Neural cell (in vitro differentiated cells): ENCODE measurements at regions not wholly inside any gene's neighbourhood (a gene's known extent, or its start where the extent isn't known, plus 50 kb on each side); places are given as distances from the start of the nearest gene placed in this dataset.

Experiments
- H2AFZ ChIP-seq: fragments of 200-600, 300-800 bp; sonication (generic), shearing (Covaris generic); 2 replicates; pipeline ENCODE4 v1.6.0; 2014; ENCODE audit warnings: low read depth, mild to moderate bottlenecking, antibody characterized with exemption, low read length, moderate library complexity
- H3F3A ChIP-seq: fragments of 200-600 bp; shearing (Covaris generic); 2 replicates; pipeline ENCODE4 v1.6.1; 2016; ENCODE audit warnings: mild to moderate bottlenecking, moderate library complexity, mixed read lengths, antibody characterized with exemption, low read length; ENCODE audit not compliant: insufficient read depth, poor library complexity, severe bottlenecking
- H3K27ac ChIP-seq: fragments of 200-600, 300-800 bp; sonication (generic), shearing (Covaris generic); 2 replicates; pipeline ENCODE4 v1.5.1; 2014; ENCODE audit warnings: mild to moderate bottlenecking, low read length, moderate library complexity
- H3K27me3 ChIP-seq: fragments of 300-800, 200-600 bp; sonication (generic), shearing (Covaris generic); 2 replicates; pipeline ENCODE4 v1.6.0; 2014; ENCODE audit warnings: mild to moderate bottlenecking, low read depth, low read length, moderate library complexity; ENCODE audit not compliant: insufficient read depth
- H3K36me3 ChIP-seq: fragments of 300-800, 200-600 bp; sonication (generic), shearing (Covaris generic); 2 replicates; pipeline ENCODE4 v1.5.1; 2014; ENCODE audit warnings: mild to moderate bottlenecking, antibody characterized with exemption, low read length, moderate library complexity; ENCODE audit not compliant: insufficient read depth
- H3K4me2 ChIP-seq: fragments of 300-800, 200-600 bp; sonication (generic), shearing (Covaris generic); 2 replicates; pipeline ENCODE4 v1.6.0; 2014; ENCODE audit warnings: mild to moderate bottlenecking, low read length
- H3K4me3 ChIP-seq: fragments of 300-800, 200-600 bp; sonication (generic), shearing (Covaris generic); 2 replicates; pipeline ENCODE4 v1.5.1; 2014; ENCODE audit warnings: mild to moderate bottlenecking, low read length, moderate library complexity
- H3K79me2 ChIP-seq: fragments of 200-600 bp; shearing (Covaris generic); replicated peaks from 2 replicates; pipeline ENCODE4 v1.6.0; 2014; ENCODE audit warnings: mild to moderate bottlenecking, low read length, moderate library complexity; ENCODE audit not compliant: insufficient read depth
- H3K9ac ChIP-seq: fragments of 300-800, 200-600 bp; sonication (generic), shearing (Covaris generic); 2 replicates; pipeline ENCODE4 v1.6.1; 2016; ENCODE audit warnings: mild to moderate bottlenecking, low read length, mixed read lengths
- H3K9me2 ChIP-seq: fragments of 200-600 bp; shearing (Covaris generic); 2 replicates; pipeline ENCODE4 v1.6.1; 2016; ENCODE audit warnings: mild to moderate bottlenecking, low read length, mixed read lengths; ENCODE audit not compliant: insufficient read depth
- H3K9me3 ChIP-seq: fragments of 200-600, 300-800 bp; sonication (generic), shearing (Covaris generic); 2 replicates; pipeline ENCODE4 v1.6.1; 2016; ENCODE audit warnings: mild to moderate bottlenecking, mixed run types, low read length, moderate library complexity, mixed read lengths
- H4K20me1 ChIP-seq: fragments of 200-600 bp; shearing (Covaris generic); 2 replicates; pipeline ENCODE4 v1.6.1; 2016; ENCODE audit warnings: mild to moderate bottlenecking, mixed run types; ENCODE audit not compliant: insufficient read depth
- CTCF ChIP-seq: fragments of 450-650 bp; IDR thresholded peaks from 2 replicates; pipeline ENCODE4 v1.5.1; 2014; ENCODE audit warnings: antibody characterized with exemption, mild to moderate bottlenecking, moderate library complexity; ENCODE audit not compliant: poor library complexity, severe bottlenecking
- EP300 ChIP-seq: fragments of 450-650 bp; conservative IDR thresholded peaks from 2 replicates; pipeline ENCODE4 v1.6.1; 2014; ENCODE audit warnings: antibody characterized with exemption, mild to moderate bottlenecking, moderate library complexity; ENCODE audit not compliant: poor library complexity, severe bottlenecking
- EZH2 ChIP-seq: fragments of 200-600, 300-800 bp; shearing (Covaris generic), sonication (generic); IDR thresholded peaks from 2 replicates; pipeline ENCODE4 v1.6.1; 2014; ENCODE audit warnings: antibody characterized with exemption, low read length, borderline replicate concordance, mild to moderate bottlenecking; ENCODE audit not compliant: insufficient read depth, poor library complexity, severe bottlenecking
- MXI1 ChIP-seq: fragments of 450-650 bp; conservative IDR thresholded peaks from 2 replicates; pipeline ENCODE4 v1.6.1; 2014; ENCODE audit warnings: antibody characterized with exemption, mild to moderate bottlenecking; ENCODE audit not compliant: poor library complexity, severe bottlenecking
- POLR2AphosphoS5 ChIP-seq: IDR thresholded peaks from 2 replicates; pipeline ENCODE4 v1.6.1; 2012
- RAD21 ChIP-seq: fragments of 450-650 bp; conservative IDR thresholded peaks from 2 replicates; pipeline ENCODE4 v1.6.1; 2014; ENCODE audit warnings: antibody characterized with exemption, mild to moderate bottlenecking, moderate library complexity
- REST ChIP-seq: IDR thresholded peaks from 2 replicates; pipeline ENCODE4 v1.6.1; 2012; ENCODE audit warnings: borderline replicate concordance
- SMC3 ChIP-seq: fragments of 450-650 bp; conservative IDR thresholded peaks from 2 replicates; pipeline ENCODE4 v1.6.1; 2014; ENCODE audit warnings: antibody characterized with exemption, mild to moderate bottlenecking, moderate library complexity; ENCODE audit not compliant: poor library complexity
- TAF1 ChIP-seq: IDR thresholded peaks from 2 replicates; pipeline ENCODE4 v1.6.1; 2012; ENCODE audit warnings: low read depth

- no peaks in the 10 kb centered on the region for H3K9me2 ChIP-seq
- H3F3A ChIP-seq, result no peaks in the 10 kb centered on the region
- no peak overlapping the region for H3K4me3 ChIP-seq
- H2AFZ ChIP-seq, result no peak overlapping the region
- no peak for TF ChIP-seq POLR2AphosphoS5
- TF ChIP-seq CTCF, result no peak
- no peak for TF ChIP-seq EZH2
- TF ChIP-seq SMC3, result no peak
- TF ChIP-seq TAF1, result no peak
- no peak for TF ChIP-seq REST
- H3K27me3 ChIP-seq, result no peaks in the 10 kb centered on the region
- H4K20me1 ChIP-seq, result no peaks in the 10 kb centered on the region
- no peak overlapping the region for H3K4me2 ChIP-seq
- no peaks in the 10 kb centered on the region for H3K36me3 ChIP-seq
- H3K9me3 ChIP-seq, result no peaks in the 10 kb centered on the region
- H3K79me2 ChIP-seq, result no peaks in the 10 kb centered on the region
- H3K9ac ChIP-seq, result no peak overlapping the region
- H3K27ac ChIP-seq, result no peak overlapping the region
These were observed 127.5 kb downstream of the TWIST2 start for GRCh38 chr2:238975408-238975807.

DNA sequence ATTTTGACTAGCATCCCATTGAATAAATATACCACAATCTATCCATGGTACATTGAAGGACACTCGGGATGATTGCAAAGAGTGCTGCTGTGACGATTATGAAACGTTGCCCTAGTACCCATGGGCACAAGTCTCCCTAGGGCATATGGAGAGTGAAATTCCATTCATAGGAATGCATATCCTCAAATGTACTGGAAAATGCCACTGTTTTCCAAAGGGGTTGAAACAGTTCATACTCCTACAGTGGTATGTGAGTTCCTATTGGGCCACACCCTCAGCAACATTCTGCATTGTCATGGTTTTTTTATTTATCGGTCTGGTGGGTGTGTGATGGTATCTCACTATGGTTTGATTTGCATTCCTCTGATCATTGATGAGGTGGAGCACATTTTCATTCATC lies 130.6 kb downstream of the TWIST2 start:
- Histone ChIP-seq H3F3A (no peaks in the 10 kb centered on the region), H3K9ac (no peak overlapping the region), H3K27ac (no peak overlapping the region), H3K4me3 (no peak overlapping the region), H3K4me2 (no peak overlapping the region), H3K27me3 (no peaks in the 10 kb centered on the region), H3K9me3 (no peaks in the 10 kb centered on the region), H2AFZ (no peak overlapping the region), H3K36me3 (no peaks in the 10 kb centered on the region), H3K79me2 (no peaks in the 10 kb centered on the region), H3K9me2 (no peaks in the 10 kb centered on the region), H4K20me1 (no peaks in the 10 kb centered on the region)
- TF ChIP-seq EP300, result no peak
- no peak for TF ChIP-seq REST
- TF ChIP-seq TAF1, result no peak
- no peak for TF ChIP-seq RAD21
- TF ChIP-seq CTCF, result no peak
- no peak for TF ChIP-seq SMC3
- no peak for TF ChIP-seq POLR2AphosphoS5
- TF ChIP-seq MXI1, result no peak
- TF ChIP-seq EZH2, result no peak
